NCI-H460 (cell line): ENCODE measurements at regions not wholly inside any gene's neighbourhood (a gene's known extent, or its start where the extent isn't known, plus 50 kb on each side); places are given as distances from the start of the nearest gene placed in this dataset.
"Not testable (repeated sequence)": the region's sequence is repeated elsewhere in the genome, so short reads cannot be mapped to it uniquely, and the experiment has no call there.

Source experiments
- DNase-seq: peaks from one replicate; pipeline ENCODE4 v3.0.0-alpha.2; 2016; ENCODE audit warnings: low read depth; ENCODE audit errors: extremely low read depth

GRCh38 chrX:46034868-46035267 lies 510.4 kb downstream of the ZNF674 start:
- no peak for DNase-seq

DNA sequence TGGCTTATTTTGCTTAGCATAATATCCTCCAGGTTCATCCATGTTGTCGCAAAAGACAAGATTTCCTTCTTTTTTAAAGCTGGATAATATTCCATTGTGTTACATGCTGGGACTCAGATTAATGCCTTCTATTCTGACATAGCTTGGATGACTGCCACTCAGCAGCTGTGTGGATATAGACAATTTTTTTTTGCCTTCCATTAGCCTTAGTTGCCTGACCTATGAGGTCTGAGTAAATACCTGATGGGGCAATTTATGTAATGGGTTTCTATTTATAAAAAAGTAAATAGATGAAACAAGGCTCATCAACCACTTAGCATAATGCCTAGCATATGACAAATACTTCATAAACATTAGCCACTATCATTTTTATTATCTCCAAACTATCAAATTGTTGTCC lies 515.4 kb downstream of the ZNF674 start:
- DNase-seq, result no peak

- no peak for DNase-seq
Observed at GRCh38 chrX:46016296-46016695, 528.9 kb downstream of the ZNF674 start.

DNA sequence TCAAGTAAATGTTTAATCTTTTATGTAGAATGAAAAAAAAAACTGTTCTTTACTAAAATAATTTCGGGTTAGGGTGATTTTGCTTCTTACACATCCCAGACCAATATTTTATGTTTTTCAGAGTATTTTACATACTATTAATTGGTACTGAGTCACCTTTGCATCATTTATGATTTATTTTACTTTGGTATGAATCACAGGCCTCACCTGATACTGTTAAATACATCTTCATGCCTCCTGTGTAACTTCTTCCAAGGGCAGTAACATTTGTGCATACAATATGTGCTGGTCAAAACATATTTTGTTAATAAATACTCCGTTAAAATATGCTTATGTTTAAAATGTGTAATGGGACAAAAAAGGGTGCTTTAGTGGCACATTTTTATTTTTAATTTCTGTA lies 529.6 kb downstream of the ZNF674 start:
- DNase-seq, result no peak

- DNase-seq, result no peak
Observed at GRCh38 chrX:45992402-45993123, 552.7 kb downstream of the ZNF674 start.

DNA sequence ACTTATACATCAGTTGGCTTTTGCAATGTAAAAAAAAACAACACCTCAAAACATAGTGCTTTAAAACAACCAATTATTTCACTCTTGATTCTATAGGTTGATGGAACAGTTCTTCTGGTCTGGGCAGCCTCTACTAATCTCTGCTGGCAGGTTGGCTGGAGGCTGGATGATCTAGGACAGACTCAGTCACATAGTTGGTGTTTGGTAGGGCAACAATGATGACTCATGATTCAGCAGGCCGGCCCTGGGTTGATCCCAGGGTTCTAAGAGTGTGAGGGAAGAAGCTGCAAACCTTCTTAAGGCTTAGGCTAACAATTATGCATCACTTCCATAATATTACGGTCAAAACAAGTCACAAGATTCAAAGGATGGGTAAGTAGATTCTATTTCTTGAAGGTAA lies 558.2 kb downstream of the ZNF674 start:
- DNase-seq, result no peak

DNA sequence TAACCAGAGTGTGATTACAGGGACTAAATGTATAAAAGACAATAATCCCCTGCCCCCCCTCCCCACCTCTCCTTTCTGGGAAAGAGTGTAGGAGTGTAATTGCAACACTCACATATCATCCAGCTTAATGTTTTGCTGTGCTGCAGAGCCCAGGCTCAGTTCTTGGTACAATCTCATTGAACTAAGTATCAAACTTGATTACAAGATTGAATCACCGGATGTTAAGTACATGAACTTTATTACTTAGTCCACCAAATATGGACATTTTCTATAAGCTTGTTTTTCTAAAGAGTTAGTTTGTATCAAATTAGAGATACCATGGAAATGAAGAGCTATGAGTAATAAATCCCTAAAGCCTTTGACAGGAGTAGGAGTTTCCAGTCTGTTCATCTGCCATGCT lies 559.1 kb downstream of the ZNF674 start:
- no peak for DNase-seq

DNA sequence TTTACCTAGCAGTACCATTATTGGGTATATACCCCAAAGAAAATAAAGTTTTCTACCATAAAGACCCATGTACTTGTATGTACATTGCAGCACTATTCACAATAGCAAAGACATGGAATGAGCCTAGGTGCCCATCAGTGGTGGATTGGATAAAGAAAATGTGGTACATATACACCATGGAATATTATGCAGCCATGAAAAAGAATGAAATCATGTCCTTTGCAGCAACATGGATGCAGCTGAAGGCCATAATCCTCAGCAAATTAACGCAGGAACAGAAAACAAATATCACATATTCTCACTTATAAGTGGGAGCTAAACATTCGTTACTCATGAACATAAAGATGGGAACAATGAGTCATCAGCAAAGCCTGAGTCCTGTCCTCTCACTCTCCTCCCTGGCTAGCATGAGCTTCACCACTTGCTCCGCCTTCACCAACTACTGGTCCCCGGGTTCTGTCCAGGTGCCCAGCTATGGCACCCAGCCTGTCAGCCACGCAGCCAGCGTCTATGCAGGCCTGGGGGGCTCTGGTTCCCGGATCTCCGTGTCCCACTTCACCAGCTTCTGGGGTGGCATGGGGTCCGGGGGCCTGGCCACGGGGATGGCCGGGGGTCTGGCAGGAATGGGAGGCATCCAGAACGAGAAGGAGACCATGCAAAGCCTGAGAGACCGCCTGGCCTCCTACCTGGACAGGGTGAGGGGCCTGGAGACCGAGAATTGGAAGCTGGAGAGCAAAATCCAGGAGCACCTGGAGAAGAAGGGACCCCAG lies 562.1 kb downstream of the ZNF674 start:
- not testable (repeated sequence) for DNase-seq

- DNase-seq, result no peak
Observed at GRCh38 chrX:45980726-45981125, 564.5 kb downstream of the ZNF674 start.

DNA sequence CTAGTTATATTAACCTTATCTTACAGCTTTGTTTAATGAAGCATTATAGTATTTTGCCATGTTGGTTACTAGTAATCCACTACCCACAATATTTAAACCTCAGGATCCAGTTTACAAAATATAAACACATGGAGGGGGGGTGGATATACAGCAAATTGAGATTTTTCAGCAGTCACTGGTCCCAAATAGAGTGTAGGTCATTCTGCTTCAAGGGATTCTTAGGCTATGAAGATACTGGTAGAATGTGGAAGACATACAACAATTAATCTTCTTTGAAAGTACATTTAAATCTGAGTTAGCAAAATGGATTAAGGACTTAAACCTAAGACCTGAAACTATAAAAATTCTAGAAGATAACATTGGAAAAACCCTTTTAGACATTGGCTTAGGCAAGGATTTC lies 569.6 kb downstream of the ZNF674 start:
- no peak for DNase-seq

DNA sequence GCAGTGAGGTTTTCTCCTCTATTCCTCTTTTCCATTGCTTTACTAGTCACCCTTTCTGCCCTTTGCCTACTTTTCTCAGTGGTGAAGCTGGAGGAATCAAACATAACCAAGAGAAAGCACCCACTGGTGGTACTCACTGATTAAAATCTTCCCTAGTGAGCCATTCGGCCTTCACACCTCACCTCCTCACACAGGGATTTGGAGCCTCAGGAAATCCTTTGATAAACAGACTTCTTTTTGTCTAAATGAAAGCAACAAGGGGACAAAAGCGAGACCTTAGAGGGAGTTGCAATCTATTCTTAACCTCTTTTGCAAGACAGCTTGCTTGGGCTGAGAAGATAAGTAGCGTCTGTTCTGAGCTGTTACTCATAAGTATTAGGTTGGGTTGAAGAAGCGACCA lies 572.6 kb downstream of the ZNF674 start:
- no peak for DNase-seq

- DNase-seq, result no peak
Observed at GRCh38 chrX:45959567-45959966, 585.7 kb downstream of the ZNF674 start.

GRCh38 chrX:45956191-45956870 lies 588.9 kb downstream of the ZNF674 start:
- DNase-seq, result no peak

GRCh38 chrX:45955661-45956060 lies 589.6 kb downstream of the ZNF674 start:
- no peak for DNase-seq

DNA sequence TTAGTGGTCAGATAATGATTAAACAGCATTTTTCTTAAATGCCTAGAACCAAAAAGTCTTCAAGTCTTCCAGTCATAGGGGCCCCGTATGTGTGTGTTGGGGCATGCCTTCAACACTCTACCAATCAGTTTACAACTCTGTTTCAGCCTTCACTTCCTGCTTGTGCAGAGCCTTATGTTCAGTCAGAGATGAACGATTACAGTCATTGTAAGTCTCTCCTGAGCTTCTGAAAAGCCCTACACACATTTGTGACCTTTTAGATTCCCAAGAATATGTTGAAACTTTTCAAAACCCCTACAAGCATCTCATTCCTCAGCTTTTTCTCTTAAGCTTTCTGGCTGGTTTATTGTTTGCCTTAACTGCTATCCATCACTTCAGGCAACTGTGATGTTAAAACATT lies 591.2 kb downstream of the ZNF674 start:
- DNase-seq, result no peak

DNA sequence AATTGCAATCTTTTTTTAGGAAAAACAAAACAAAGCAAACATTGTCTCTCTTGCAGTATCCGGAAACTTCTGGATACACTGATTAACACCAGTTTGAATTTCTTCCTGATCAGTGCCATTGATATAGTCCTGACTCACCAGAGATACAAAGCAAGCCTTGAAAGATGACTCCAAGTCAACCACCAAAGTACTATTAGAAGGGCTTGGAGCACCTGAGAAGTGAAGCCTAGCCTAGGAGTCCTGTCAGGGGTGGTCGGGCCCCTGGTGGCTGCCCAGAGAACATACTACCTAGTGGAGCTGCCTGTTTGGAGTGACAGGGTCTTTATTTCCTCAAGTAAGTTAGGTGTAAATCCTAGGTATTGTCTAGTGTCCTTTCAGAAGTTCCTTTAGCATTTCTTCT lies 593.2 kb downstream of the ZNF674 start:
- no peak for DNase-seq

- no peak for DNase-seq
Observed at GRCh38 chrX:45935408-45935807, 609.8 kb downstream of the ZNF674 start.

DNA sequence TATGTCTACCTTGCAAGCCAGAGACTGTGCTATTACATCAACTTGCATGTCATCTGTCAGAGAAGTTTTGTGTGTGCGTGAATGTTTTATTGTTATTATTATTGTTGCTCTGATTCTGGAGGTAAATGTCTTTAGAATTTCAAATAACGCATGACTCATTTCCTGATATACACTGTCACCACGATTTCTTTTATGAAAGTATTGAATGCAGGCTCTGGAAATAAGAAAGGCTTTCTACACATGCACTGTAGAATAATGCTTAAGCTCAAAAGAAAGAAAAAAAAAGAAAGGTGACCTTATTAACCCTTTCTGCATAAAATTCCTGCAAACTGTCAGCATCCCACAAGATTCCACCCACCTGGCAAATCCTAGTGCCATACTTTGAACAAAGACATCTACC lies 632.9 kb downstream of the ZNF674 start:
- no peak for DNase-seq

- no peak for DNase-seq
Observed at GRCh38 chrX:45907786-45908185, 637.4 kb downstream of the ZNF674 start.

- no peak for DNase-seq
Observed at GRCh38 chrX:45903781-45904201, 641.4 kb downstream of the ZNF674 start.

DNA sequence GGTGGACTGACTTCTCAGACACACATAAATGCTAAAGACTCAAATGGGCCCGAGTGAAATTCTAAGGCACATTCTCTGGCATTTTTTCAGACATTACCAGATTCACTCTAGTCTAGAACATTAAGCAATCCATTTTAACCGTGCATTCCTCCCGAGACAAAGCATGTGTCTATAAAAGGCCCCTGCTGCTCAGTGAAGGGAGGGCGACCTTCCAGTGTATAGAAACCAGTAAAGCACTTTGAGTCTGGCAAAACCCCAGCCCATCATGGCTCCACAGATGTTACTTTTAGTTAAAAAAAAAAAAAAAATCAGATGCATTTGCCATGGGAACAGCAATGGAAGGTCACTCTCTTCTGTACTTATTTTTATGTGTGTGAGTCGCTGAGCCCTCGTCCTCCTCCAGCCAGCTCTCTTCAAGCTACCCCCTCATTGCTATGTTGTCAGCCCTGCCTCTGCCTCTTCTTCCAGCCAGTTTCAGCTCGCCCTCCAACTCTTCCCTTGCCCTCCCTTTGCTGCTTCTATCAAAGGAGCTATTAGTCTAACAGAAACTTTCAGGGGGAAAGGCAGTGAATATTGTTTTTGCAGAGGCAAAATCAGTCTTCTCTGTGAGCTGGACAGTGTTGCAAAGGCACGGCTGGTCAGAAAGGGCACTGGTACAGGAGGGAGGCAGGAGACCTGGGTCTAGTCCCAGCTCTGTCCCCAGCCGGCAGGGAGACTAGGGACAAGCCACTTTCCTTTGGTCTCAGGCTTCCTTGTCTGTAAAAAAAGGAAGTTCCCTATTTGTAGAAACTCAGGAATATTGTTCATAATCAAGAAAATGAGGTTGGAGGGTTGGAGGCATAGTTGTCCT lies 644.2 kb downstream of the ZNF674 start:
- no peak for DNase-seq
